Liver (tissue), 8 donors: ENCODE measurements at regions not wholly inside any gene's neighbourhood (a gene's known extent, or its start where the extent isn't known, plus 50 kb on each side); places are given as distances from the start of the nearest gene placed in this dataset.

Experiments used
- DNase-seq: peaks from one replicate; pipeline ENCODE4 v3.0.0-alpha.2; 2017; ENCODE audit warnings: low spot score
- H3K27ac ChIP-seq, 2 donors: one replicate each; pipeline ENCODE4 v1.7.0; 2013; ENCODE audit warnings: inconsistent platforms in 2 of 2, low read length in 2 of 2, control low read depth in 1 of 2, low read depth in 1 of 2, mild to moderate bottlenecking in 1 of 2
- H3K27me3 ChIP-seq, 4 donors: one replicate each; pipeline versions ENCODE4 v1.6.1 to v1.7.0; 2013; ENCODE audit warnings: low read length in 3 of 4, inconsistent platforms in 1 of 4, mild to moderate bottlenecking in 1 of 4, moderate library complexity in 1 of 4; ENCODE audit not compliant: control insufficient read depth in 4 of 4, insufficient read depth in 4 of 4
- H3K36me3 ChIP-seq, 4 donors: one replicate each; pipeline versions ENCODE4 v1.6.1 to v1.7.0; 2013; ENCODE audit warnings: low read length in 3 of 4, mild to moderate bottlenecking in 3 of 4, low read depth in 1 of 4, moderate library complexity in 1 of 4; ENCODE audit not compliant: control insufficient read depth in 4 of 4, insufficient read depth in 3 of 4
- H3K4me1 ChIP-seq, 4 donors: one replicate each; pipeline versions ENCODE4 v1.6.1 to v1.7.0; 2013; ENCODE audit warnings: low read length in 3 of 4, mild to moderate bottlenecking in 3 of 4, moderate library complexity in 1 of 4; ENCODE audit not compliant: control insufficient read depth in 4 of 4, insufficient read depth in 4 of 4
- H3K4me3 ChIP-seq, 3 donors: one replicate each; pipeline versions ENCODE4 v1.6.1 to v1.7.0; 2013; ENCODE audit warnings: low read length in 3 of 3, control low read depth in 1 of 3, low read depth in 1 of 3, mild to moderate bottlenecking in 1 of 3
- H3K9ac ChIP-seq, 2 donors: one replicate each; pipeline ENCODE4 v1.7.0; 2013; ENCODE audit warnings: low read length in 2 of 2, mild to moderate bottlenecking in 2 of 2, moderate library complexity in 2 of 2, control low read depth in 1 of 2, low read depth in 1 of 2
- H3K9me3 ChIP-seq, 4 donors: one replicate each; pipeline versions ENCODE4 v1.6.1 to v1.7.0; 2013; ENCODE audit warnings: low read length in 3 of 4; ENCODE audit not compliant: control insufficient read depth in 4 of 4
- EGR1 ChIP-seq, 2 donors: IDR thresholded peaks; 2 replicates each; pipeline ENCODE4 v1.6.1; 2016 to 2018; ENCODE audit warnings: antibody characterized with exemption in 2 of 2, low read depth in 2 of 2
- FOXA2 ChIP-seq: IDR thresholded peaks from 2 replicates; pipeline ENCODE4 v1.6.1; 2016; ENCODE audit warnings: antibody characterized with exemption
- GABPA ChIP-seq, 2 donors: IDR thresholded peaks in 1 of 2; conservative IDR thresholded peaks in 1 of 2; 2 replicates each; pipeline ENCODE4 v1.6.1; 2016; ENCODE audit warnings: antibody characterized with exemption in 2 of 2, mild to moderate bottlenecking in 1 of 2, moderate library complexity in 1 of 2
- HNF4A ChIP-seq, 2 donors: conservative IDR thresholded peaks; 2 replicates each; pipeline ENCODE4 v1.6.1; 2016; ENCODE audit warnings: antibody characterized with exemption in 2 of 2, mild to moderate bottlenecking in 2 of 2
- HNF4G ChIP-seq: IDR thresholded peaks from 2 replicates; pipeline ENCODE4 v1.6.1; 2016; ENCODE audit warnings: antibody characterized with exemption
- JUND ChIP-seq, 2 donors: IDR thresholded peaks; 2 replicates each; pipeline ENCODE4 v1.6.1; 2016; ENCODE audit warnings: antibody characterized with exemption in 2 of 2
- NR2F2 ChIP-seq: IDR thresholded peaks from 2 replicates; pipeline ENCODE4 v1.6.1; 2016; ENCODE audit warnings: antibody characterized with exemption
- RAD21 ChIP-seq, 2 donors: IDR thresholded peaks; 2 replicates each; pipeline ENCODE4 v1.6.1; 2016; ENCODE audit warnings: antibody characterized with exemption in 2 of 2, mild to moderate bottlenecking in 2 of 2
- RXRA ChIP-seq, 2 donors: IDR thresholded peaks; 2 replicates each; pipeline ENCODE4 v1.6.1; 2017 to 2018; ENCODE audit warnings: antibody characterized with exemption in 2 of 2, mild to moderate bottlenecking in 1 of 2
- SP1 ChIP-seq: IDR thresholded peaks from 2 replicates; pipeline ENCODE4 v1.6.1; 2018; ENCODE audit warnings: antibody characterized with exemption, mild to moderate bottlenecking
- TAF1 ChIP-seq: conservative IDR thresholded peaks from 2 replicates; pipeline ENCODE4 v1.6.1; 2016; ENCODE audit warnings: antibody characterized with exemption, mild to moderate bottlenecking
- YY1 ChIP-seq: IDR thresholded peaks from 2 replicates; pipeline ENCODE4 v1.6.1; 2016; ENCODE audit warnings: antibody characterized with exemption, mild to moderate bottlenecking
- WGBS: extraction: QIAGEN DNeasy Blood & Tissue Kit; methylation state at CpG from one replicate; pipeline ENCODE4 v1.1.7; 2013; 5-methylcytosine and 5-hydroxymethylcytosine counted together
- TF ChIP-seq, protein P1 (sequence below): IDR thresholded peaks from 2 replicates; pipeline ENCODE4 v1.6.1; 2016; ENCODE audit warnings: antibody characterized with exemption
- TF ChIP-seq, protein P2 (sequence below): fragments of 150-350 bp; IDR thresholded peaks from 2 replicates; pipeline ENCODE4 v1.5.1; 2017; ENCODE audit warnings: improper control_type of control experiment, low read depth, low read length; ENCODE audit not compliant: missing input control
- TF ChIP-seq, protein P3 (sequence below): IDR thresholded peaks from 2 replicates; pipeline ENCODE4 v1.6.1; 2016; ENCODE audit warnings: antibody characterized with exemption, mild to moderate bottlenecking
- donor health status: healthy.
- donor health status: healthy.
- donor health status: healthy.
- donor health status: healthy.
- donor health status: healthy.

GRCh38 chr14:42174357-42174756 is 567.7 kb downstream of the LRFN5 start:
- Histone ChIP-seq H3K9ac (no peak overlapping the region), H3K27me3 (no peaks in the 10 kb centered on the region), H3K4me3 (no peak overlapping the region), H3K9me3 (peaks cover 0 to 4% (median 2%) of the 10 kb centered on the region in 4 donors), H3K27ac (no peak overlapping the region), H3K36me3 (no peaks in the 10 kb centered on the region), H3K4me1 (no peaks in the 10 kb centered on the region)
- no peak for DNase-seq
- no peak for TF ChIP-seq TAF1
- TF ChIP-seq GABPA (IDR thresholded peaks at IDR 0.05 in 1 of 2, conservative IDR thresholded peaks at IDR 0.05 in 1 of 2), result no peak
- no peak for TF ChIP-seq NR2F2
- no peak for TF ChIP-seq YY1
- TF ChIP-seq HNF4G, result no peak
- TF ChIP-seq RAD21 (IDR thresholded peaks at IDR 0.05), result no peak
- TF ChIP-seq FOXA2, result no peak
- no peak for TF ChIP-seq SP1
- no peak for TF ChIP-seq JUND (IDR thresholded peaks at IDR 0.05)
- WGBS, result 73% methylated on average over 3 of the region's 3 CpGs

- TF ChIP-seq, protein P1, sequence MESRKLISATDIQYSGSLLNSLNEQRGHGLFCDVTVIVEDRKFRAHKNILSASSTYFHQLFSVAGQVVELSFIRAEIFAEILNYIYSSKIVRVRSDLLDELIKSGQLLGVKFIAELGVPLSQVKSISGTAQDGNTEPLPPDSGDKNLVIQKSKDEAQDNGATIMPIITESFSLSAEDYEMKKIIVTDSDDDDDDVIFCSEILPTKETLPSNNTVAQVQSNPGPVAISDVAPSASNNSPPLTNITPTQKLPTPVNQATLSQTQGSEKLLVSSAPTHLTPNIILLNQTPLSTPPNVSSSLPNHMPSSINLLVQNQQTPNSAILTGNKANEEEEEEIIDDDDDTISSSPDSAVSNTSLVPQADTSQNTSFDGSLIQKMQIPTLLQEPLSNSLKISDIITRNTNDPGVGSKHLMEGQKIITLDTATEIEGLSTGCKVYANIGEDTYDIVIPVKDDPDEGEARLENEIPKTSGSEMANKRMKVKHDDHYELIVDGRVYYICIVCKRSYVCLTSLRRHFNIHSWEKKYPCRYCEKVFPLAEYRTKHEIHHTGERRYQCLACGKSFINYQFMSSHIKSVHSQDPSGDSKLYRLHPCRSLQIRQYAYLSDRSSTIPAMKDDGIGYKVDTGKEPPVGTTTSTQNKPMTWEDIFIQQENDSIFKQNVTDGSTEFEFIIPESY, result no peak
- TF ChIP-seq HNF4A (conservative IDR thresholded peaks at IDR 0.05), result no peak
- TF ChIP-seq FOXA2, result no peak
- no peak for TF ChIP-seq RAD21 (IDR thresholded peaks at IDR 0.05)
- TF ChIP-seq NR2F2, result no peak
- no peak for TF ChIP-seq EGR1 (IDR thresholded peaks at IDR 0.05; ENCODE audit: low read depth in 2 of 2)
- TF ChIP-seq, protein P2, sequence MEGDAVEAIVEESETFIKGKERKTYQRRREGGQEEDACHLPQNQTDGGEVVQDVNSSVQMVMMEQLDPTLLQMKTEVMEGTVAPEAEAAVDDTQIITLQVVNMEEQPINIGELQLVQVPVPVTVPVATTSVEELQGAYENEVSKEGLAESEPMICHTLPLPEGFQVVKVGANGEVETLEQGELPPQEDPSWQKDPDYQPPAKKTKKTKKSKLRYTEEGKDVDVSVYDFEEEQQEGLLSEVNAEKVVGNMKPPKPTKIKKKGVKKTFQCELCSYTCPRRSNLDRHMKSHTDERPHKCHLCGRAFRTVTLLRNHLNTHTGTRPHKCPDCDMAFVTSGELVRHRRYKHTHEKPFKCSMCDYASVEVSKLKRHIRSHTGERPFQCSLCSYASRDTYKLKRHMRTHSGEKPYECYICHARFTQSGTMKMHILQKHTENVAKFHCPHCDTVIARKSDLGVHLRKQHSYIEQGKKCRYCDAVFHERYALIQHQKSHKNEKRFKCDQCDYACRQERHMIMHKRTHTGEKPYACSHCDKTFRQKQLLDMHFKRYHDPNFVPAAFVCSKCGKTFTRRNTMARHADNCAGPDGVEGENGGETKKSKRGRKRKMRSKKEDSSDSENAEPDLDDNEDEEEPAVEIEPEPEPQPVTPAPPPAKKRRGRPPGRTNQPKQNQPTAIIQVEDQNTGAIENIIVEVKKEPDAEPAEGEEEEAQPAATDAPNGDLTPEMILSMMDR, result no peak
- TF ChIP-seq TAF1, result no peak
- TF ChIP-seq, protein P3, sequence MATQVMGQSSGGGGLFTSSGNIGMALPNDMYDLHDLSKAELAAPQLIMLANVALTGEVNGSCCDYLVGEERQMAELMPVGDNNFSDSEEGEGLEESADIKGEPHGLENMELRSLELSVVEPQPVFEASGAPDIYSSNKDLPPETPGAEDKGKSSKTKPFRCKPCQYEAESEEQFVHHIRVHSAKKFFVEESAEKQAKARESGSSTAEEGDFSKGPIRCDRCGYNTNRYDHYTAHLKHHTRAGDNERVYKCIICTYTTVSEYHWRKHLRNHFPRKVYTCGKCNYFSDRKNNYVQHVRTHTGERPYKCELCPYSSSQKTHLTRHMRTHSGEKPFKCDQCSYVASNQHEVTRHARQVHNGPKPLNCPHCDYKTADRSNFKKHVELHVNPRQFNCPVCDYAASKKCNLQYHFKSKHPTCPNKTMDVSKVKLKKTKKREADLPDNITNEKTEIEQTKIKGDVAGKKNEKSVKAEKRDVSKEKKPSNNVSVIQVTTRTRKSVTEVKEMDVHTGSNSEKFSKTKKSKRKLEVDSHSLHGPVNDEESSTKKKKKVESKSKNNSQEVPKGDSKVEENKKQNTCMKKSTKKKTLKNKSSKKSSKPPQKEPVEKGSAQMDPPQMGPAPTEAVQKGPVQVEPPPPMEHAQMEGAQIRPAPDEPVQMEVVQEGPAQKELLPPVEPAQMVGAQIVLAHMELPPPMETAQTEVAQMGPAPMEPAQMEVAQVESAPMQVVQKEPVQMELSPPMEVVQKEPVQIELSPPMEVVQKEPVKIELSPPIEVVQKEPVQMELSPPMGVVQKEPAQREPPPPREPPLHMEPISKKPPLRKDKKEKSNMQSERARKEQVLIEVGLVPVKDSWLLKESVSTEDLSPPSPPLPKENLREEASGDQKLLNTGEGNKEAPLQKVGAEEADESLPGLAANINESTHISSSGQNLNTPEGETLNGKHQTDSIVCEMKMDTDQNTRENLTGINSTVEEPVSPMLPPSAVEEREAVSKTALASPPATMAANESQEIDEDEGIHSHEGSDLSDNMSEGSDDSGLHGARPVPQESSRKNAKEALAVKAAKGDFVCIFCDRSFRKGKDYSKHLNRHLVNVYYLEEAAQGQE, result no peak
- no peak for TF ChIP-seq YY1
- TF ChIP-seq RXRA (IDR thresholded peaks at IDR 0.05), result no peak
- WGBS, result 83% methylated on average over 1 of the region's 1 CpG
These were observed 566.5 kb downstream of the LRFN5 start for GRCh38 chr14:42173206-42173605.

More at GRCh38 chr14:42173206-42173605, 566.5 kb downstream of the LRFN5 start:
- Histone ChIP-seq H3K4me3 (no peak overlapping the region), H3K9me3 (peaks cover 0 to 4% (median 2%) of the 10 kb centered on the region in 4 donors), H3K4me1 (no peaks in the 10 kb centered on the region), H3K9ac (no peak overlapping the region), H3K27me3 (no peaks in the 10 kb centered on the region), H3K27ac (no peak overlapping the region), H3K36me3 (no peaks in the 10 kb centered on the region)
- DNase-seq, result no peak
